ENCODE measurements at regions not wholly inside any gene's neighbourhood (a gene's known extent, or its start where the extent isn't known, plus 50 kb on each side); places are given as distances from the start of the nearest gene placed in this dataset.

GRCh38 chr11:15560689-15561467 is 446.2 kb downstream of the INSC start:
- TF ChIP-seq, protein P1, sequence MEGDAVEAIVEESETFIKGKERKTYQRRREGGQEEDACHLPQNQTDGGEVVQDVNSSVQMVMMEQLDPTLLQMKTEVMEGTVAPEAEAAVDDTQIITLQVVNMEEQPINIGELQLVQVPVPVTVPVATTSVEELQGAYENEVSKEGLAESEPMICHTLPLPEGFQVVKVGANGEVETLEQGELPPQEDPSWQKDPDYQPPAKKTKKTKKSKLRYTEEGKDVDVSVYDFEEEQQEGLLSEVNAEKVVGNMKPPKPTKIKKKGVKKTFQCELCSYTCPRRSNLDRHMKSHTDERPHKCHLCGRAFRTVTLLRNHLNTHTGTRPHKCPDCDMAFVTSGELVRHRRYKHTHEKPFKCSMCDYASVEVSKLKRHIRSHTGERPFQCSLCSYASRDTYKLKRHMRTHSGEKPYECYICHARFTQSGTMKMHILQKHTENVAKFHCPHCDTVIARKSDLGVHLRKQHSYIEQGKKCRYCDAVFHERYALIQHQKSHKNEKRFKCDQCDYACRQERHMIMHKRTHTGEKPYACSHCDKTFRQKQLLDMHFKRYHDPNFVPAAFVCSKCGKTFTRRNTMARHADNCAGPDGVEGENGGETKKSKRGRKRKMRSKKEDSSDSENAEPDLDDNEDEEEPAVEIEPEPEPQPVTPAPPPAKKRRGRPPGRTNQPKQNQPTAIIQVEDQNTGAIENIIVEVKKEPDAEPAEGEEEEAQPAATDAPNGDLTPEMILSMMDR (IDR thresholded peaks at IDR 0.05), result no peak
- no peak for TF ChIP-seq POLR2AphosphoS5 (IDR thresholded peaks at IDR 0.05)
- no peak for TF ChIP-seq POLR2A (IDR thresholded peaks at IDR 0.05)

Data from breast epithelium (tissue), 3 donors.